Hepatocyte (in vitro differentiated cells): ENCODE measurements at regions not wholly inside any gene's neighbourhood (a gene's known extent, or its start where the extent isn't known, plus 50 kb on each side); places are given as distances from the start of the nearest gene placed in this dataset.

ENCODE experiments used
- CTCF ChIP-seq: fragments of 200-600 bp; sonication (generic); IDR thresholded peaks from 2 replicates; pipeline ENCODE4 v1.5.1; 2016; ENCODE audit warnings: antibody characterized with exemption, mild to moderate bottlenecking; ENCODE audit not compliant: poor library complexity
- EZH2 ChIP-seq: fragments of 200-600 bp; sonication (generic); IDR thresholded peaks from 2 replicates; pipeline ENCODE4 v1.6.1; 2016; ENCODE audit warnings: antibody characterized with exemption, mild to moderate bottlenecking, borderline replicate concordance

GRCh38 chrX:80223982-80224579 lies 196.2 kb upstream of the TENT5D start:
- TF ChIP-seq CTCF (no peak), EZH2 (no peak)
